Loucy (cell line): ENCODE measurements at regions not wholly inside any gene's neighbourhood (a gene's known extent, or its start where the extent isn't known, plus 50 kb on each side); places are given as distances from the start of the nearest gene placed in this dataset.

Source experiments
- H2AFZ ChIP-seq: fragments of 200-600 bp; sonication (generic); 2 replicates; pipeline ENCODE4 v1.6.0; 2016; ENCODE audit warnings: antibody characterized with exemption, mild to moderate bottlenecking, low read length, moderate library complexity
- H3F3A ChIP-seq: fragments of 200-600 bp; 2 replicates; pipeline ENCODE4 v1.6.0; 2016; ENCODE audit warnings: antibody characterized with exemption, low read depth, mild to moderate bottlenecking
- H3K27me3 ChIP-seq: fragments of 200-600 bp; sonication (generic); 2 replicates; pipeline ENCODE4 v1.6.1; 2014; ENCODE audit warnings: low read length, mild to moderate bottlenecking; ENCODE audit not compliant: insufficient read depth, poor library complexity, severe bottlenecking
- H3K36me3 ChIP-seq: fragments of 200-600 bp; sonication (generic); 2 replicates; pipeline ENCODE4 v1.6.1; 2016; ENCODE audit warnings: low read length; ENCODE audit not compliant: insufficient read depth
- H3K4me1 ChIP-seq: fragments of 200-600 bp; sonication (generic); 2 replicates; pipeline ENCODE4 v1.5.1; 2014; ENCODE audit warnings: low read length, mild to moderate bottlenecking; ENCODE audit not compliant: insufficient read depth, poor library complexity, severe bottlenecking
- H3K4me2 ChIP-seq: fragments of 200-600 bp; sonication (generic); 2 replicates; pipeline ENCODE4 v1.6.0; 2014; ENCODE audit warnings: antibody characterized with exemption, low read length, low read depth, mild to moderate bottlenecking; ENCODE audit not compliant: poor library complexity, severe bottlenecking
- H3K4me3 ChIP-seq: fragments of 200-600 bp; sonication (generic); 2 replicates; pipeline ENCODE4 v1.5.1; 2014; ENCODE audit warnings: low read length, mild to moderate bottlenecking, mixed read lengths; ENCODE audit not compliant: poor library complexity, severe bottlenecking
- H3K79me2 ChIP-seq: fragments of 200-600 bp; sonication (generic); 2 replicates; pipeline ENCODE4 v1.6.1; 2014; ENCODE audit warnings: low read length; ENCODE audit not compliant: insufficient read depth
- H3K9ac ChIP-seq: fragments of 200-600 bp; sonication (generic); 2 replicates; pipeline ENCODE4 v1.6.0; 2014; ENCODE audit warnings: mild to moderate bottlenecking, low read depth, low read length, moderate library complexity; ENCODE audit not compliant: poor library complexity, severe bottlenecking
- H3K9me2 ChIP-seq: fragments of 200-600 bp; sonication (generic); replicated peaks from 2 replicates; pipeline ENCODE4 v1.6.1; 2016; ENCODE audit warnings: low read depth, low read length, mixed read lengths
- H3K9me3 ChIP-seq: fragments of 200-600 bp; sonication (generic); 2 replicates; pipeline ENCODE4 v1.6.1; 2014; ENCODE audit warnings: mild to moderate bottlenecking, antibody characterized with exemption, low read length, low read depth; ENCODE audit not compliant: insufficient read depth
- H4K20me1 ChIP-seq: fragments of 200-600 bp; sonication (generic); 2 replicates; pipeline ENCODE4 v1.6.0; 2014; ENCODE audit warnings: antibody characterized with exemption, low read length, mild to moderate bottlenecking; ENCODE audit not compliant: insufficient read depth, poor library complexity, severe bottlenecking
- EZH2phosphoT487 ChIP-seq: fragments of 200-600 bp; IDR thresholded peaks from 2 replicates; pipeline ENCODE4 v1.6.1; 2018; ENCODE audit warnings: antibody characterized with exemption, mild to moderate bottlenecking, moderate library complexity, borderline replicate concordance
- TF ChIP-seq, protein P1 (sequence below): fragments of 200-600 bp; sonication (generic); conservative IDR thresholded peaks from 2 replicates; pipeline ENCODE4 v1.5.1; 2014; ENCODE audit warnings: mild to moderate bottlenecking, antibody characterized with exemption, low read length

DNA sequence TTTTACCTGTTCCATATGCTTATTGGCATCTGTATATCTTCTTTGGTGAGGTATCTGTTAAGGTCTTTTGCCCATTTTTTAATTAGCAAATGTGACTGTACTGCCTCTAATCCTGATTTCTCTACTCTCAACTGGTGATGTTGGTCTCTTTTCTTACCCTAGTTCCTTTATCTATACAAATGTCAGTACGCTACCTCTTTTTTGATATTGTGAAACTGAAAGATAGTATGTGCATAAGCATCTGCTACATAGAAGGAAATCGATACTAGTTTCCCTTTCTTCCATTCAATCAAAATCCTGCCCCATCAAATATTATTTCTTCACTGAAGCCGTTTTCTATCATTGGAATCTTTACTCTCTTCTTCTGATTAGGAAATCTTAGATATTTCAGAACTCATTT is 194.9 kb upstream of the SPOPL start:
- TF ChIP-seq, protein P1, sequence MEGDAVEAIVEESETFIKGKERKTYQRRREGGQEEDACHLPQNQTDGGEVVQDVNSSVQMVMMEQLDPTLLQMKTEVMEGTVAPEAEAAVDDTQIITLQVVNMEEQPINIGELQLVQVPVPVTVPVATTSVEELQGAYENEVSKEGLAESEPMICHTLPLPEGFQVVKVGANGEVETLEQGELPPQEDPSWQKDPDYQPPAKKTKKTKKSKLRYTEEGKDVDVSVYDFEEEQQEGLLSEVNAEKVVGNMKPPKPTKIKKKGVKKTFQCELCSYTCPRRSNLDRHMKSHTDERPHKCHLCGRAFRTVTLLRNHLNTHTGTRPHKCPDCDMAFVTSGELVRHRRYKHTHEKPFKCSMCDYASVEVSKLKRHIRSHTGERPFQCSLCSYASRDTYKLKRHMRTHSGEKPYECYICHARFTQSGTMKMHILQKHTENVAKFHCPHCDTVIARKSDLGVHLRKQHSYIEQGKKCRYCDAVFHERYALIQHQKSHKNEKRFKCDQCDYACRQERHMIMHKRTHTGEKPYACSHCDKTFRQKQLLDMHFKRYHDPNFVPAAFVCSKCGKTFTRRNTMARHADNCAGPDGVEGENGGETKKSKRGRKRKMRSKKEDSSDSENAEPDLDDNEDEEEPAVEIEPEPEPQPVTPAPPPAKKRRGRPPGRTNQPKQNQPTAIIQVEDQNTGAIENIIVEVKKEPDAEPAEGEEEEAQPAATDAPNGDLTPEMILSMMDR = no peak
- TF ChIP-seq EZH2phosphoT487 = no peak
- no peaks in the 10 kb centered on the region for H3K27me3 ChIP-seq
- H3K9ac ChIP-seq = no peak overlapping the region
- H3K9me2 ChIP-seq = no peaks in the 10 kb centered on the region
- H2AFZ ChIP-seq = no peak overlapping the region
- no peaks in the 10 kb centered on the region for H3F3A ChIP-seq
- no peaks in the 10 kb centered on the region for H3K4me1 ChIP-seq
- no peaks in the 10 kb centered on the region for H3K36me3 ChIP-seq
- no peaks in the 10 kb centered on the region for H3K79me2 ChIP-seq
- no peaks in the 10 kb centered on the region for H3K9me3 ChIP-seq
- no peaks in the 10 kb centered on the region for H4K20me1 ChIP-seq
- no peak overlapping the region for H3K4me3 ChIP-seq
- H3K4me2 ChIP-seq = no peak overlapping the region

DNA sequence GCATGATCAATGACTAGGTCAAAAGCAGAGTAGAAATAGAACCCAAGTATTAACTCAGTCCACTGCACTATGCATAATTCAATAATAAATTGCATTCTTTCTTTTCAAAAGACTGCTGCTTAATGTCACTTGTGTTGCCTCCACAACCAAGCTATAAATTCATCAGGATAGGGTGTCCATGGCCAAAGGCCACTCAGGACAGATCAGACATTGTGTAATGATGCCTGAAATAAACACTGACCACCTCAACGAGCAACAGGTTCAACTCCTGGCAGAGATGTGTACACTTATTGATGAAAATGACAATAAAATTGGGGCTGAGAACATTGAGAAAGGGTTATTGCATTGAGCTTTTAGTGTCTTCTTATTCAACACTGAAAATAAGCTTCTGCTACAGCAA is 194.5 kb upstream of the SPOPL start:
- Histone ChIP-seq H3K9me3 (no peaks in the 10 kb centered on the region), H3K79me2 (no peaks in the 10 kb centered on the region), H3K9me2 (no peaks in the 10 kb centered on the region), H3K9ac (no peak overlapping the region), H3F3A (no peaks in the 10 kb centered on the region), H3K4me2 (no peak overlapping the region), H3K4me3 (no peak overlapping the region), H3K4me1 (no peaks in the 10 kb centered on the region), H3K27me3 (no peaks in the 10 kb centered on the region), H3K36me3 (no peaks in the 10 kb centered on the region), H4K20me1 (no peaks in the 10 kb centered on the region), H2AFZ (no peak overlapping the region)
- TF ChIP-seq EZH2phosphoT487 = no peak
- TF ChIP-seq, protein P1 = no peak

DNA sequence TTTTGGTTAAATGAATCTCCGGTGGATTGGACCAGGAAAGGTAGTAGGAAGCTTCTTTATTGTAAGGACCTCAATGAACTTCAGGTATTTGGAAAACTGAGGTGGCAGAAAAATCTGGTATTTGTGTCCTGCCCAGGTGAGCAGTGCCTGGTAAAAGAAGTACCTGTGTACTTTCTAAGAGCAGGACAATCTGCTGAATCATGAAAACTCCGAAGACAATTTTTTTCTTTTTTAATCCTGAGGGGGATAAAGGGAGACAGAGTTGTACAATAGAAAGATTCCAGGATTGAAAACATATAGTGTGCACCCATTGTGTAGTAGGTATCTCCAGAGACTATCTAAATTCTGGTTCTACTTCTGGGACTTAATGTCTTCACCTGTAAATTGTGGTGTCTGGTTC is 191.8 kb upstream of the SPOPL start:
- Histone ChIP-seq H3K9me2 (no peaks in the 10 kb centered on the region), H3K9me3 (no peaks in the 10 kb centered on the region), H3K27me3 (no peaks in the 10 kb centered on the region), H3K79me2 (no peaks in the 10 kb centered on the region), H2AFZ (no peak overlapping the region), H3K4me1 (no peaks in the 10 kb centered on the region), H3K36me3 (no peaks in the 10 kb centered on the region), H4K20me1 (no peaks in the 10 kb centered on the region), H3K4me3 (no peak overlapping the region), H3K4me2 (no peak overlapping the region), H3F3A (no peaks in the 10 kb centered on the region), H3K9ac (no peak overlapping the region)
- no peak for TF ChIP-seq EZH2phosphoT487
- TF ChIP-seq, protein P1 = no peak
